H1 (cell line): ENCODE measurements at regions not wholly inside any gene's neighbourhood (a gene's known extent, or its start where the extent isn't known, plus 50 kb on each side); places are given as distances from the start of the nearest gene placed in this dataset.

ENCODE experiments used
- CTCF ChIA-PET: fragments of 300-600 bp; sonication (Branson Sonifier 250); formaldehyde crosslinking; loops from one replicate; lab custom pipeline; 2021; ENCODE audit not compliant: partially characterized antibody; lab: Charles Lee
- POLR2A ChIA-PET: fragments of 300-600 bp; sonication (Branson Sonifier 250); formaldehyde crosslinking; loops from one replicate; lab custom pipeline; 2021; ENCODE audit warnings: inconsistent platforms; ENCODE audit not compliant: partially characterized antibody; lab: Charles Lee
- DNase-seq, 2 experiments: peaks; one replicate each; pipeline versions ENCODE4 v3.0.0 to v3.0.0-alpha.2; 2010 to 2022; ENCODE audit warnings: low spot score in 2 of 2, low read depth in 1 of 2, mixed read lengths in 1 of 2
- FAIRE-seq: peaks from 2 replicates; lab custom pipeline; 2011; peaks lifted over from hg19 to GRCh38; lab: Jason Lieb, UNC
- H2AFZ ChIP-seq: 2 replicates; pipeline ENCODE4 v1.8.1; 2012; ENCODE audit warnings: low read length, inconsistent platforms
- H2AK5ac ChIP-seq: 2 replicates; pipeline ENCODE4 v1.6.1; 2013; ENCODE audit warnings: low read depth, low read length
- H2BK120ac ChIP-seq: replicated peaks from 2 replicates; pipeline ENCODE3; 2013; ENCODE audit warnings: low read depth, low read length, inconsistent platforms
- H2BK12ac ChIP-seq: 2 replicates; pipeline ENCODE4 v1.6.1; 2013; ENCODE audit warnings: low read depth, low read length
- H2BK15ac ChIP-seq: 2 replicates; pipeline ENCODE4 v1.6.1; 2013; ENCODE audit warnings: low read length
- H2BK20ac ChIP-seq: 2 replicates; pipeline ENCODE4 v1.6.1; 2013; ENCODE audit warnings: low read length
- H2BK5ac ChIP-seq: 2 replicates; pipeline ENCODE4 v1.6.1; 2013; ENCODE audit warnings: low read depth, low read length
- H3K14ac ChIP-seq: 2 replicates; pipeline ENCODE4 v1.6.1; 2013; ENCODE audit warnings: inconsistent platforms; ENCODE audit not compliant: insufficient read length
- H3K18ac ChIP-seq: 2 replicates; pipeline ENCODE4 v1.6.1; 2013; ENCODE audit warnings: low read length; ENCODE audit errors: extremely low read depth
- H3K23ac ChIP-seq: 2 replicates; pipeline ENCODE4 v1.6.1; 2013; ENCODE audit warnings: inconsistent platforms; ENCODE audit not compliant: insufficient read length
- H3K23me2 ChIP-seq: 2 replicates; pipeline ENCODE4 v1.6.1; 2013; ENCODE audit warnings: low read depth, low read length
- H3K27ac ChIP-seq: 2 replicates; pipeline ENCODE4 v1.6.1; 2011; ENCODE audit warnings: low read depth, low read length, inconsistent platforms
- H3K27me3 ChIP-seq, 4 experiments: replicated peaks in 1 of 4; 1 replicate in 1 of 4; 2 replicates in 3 of 4; pipeline versions ENCODE4 v1.6.1 to v1.8.1; 2011 to 2013; ENCODE audit warnings: low read length in 3 of 4, mild to moderate bottlenecking in 3 of 4, inconsistent platforms in 2 of 4, mixed read lengths in 2 of 4, moderate library complexity in 1 of 4; ENCODE audit not compliant: control insufficient read depth in 3 of 4, insufficient read depth in 3 of 4; ENCODE audit errors: extremely low read depth in 1 of 4
- H3K36me3 ChIP-seq, 4 experiments: 2 replicates each; pipeline versions ENCODE4 v1.6.1 to v1.8.1; 2011 to 2013; ENCODE audit warnings: mild to moderate bottlenecking in 4 of 4, low read length in 3 of 4, moderate library complexity in 2 of 4, control low read depth in 1 of 4, inconsistent platforms in 1 of 4; ENCODE audit not compliant: insufficient read depth in 4 of 4, control insufficient read depth in 2 of 4
- H3K4ac ChIP-seq: replicated peaks from 2 replicates; pipeline ENCODE3; 2013; ENCODE audit warnings: low read length, low read depth, mixed read lengths, inconsistent platforms; ENCODE audit not compliant: insufficient read length
- H3K4me1 ChIP-seq, 4 experiments: replicated peaks in 1 of 4; 1 replicate in 1 of 4; 2 replicates in 3 of 4; pipeline versions ENCODE4 v1.6.1 to v1.8.1; 2011 to 2013; ENCODE audit warnings: low read length in 3 of 4, inconsistent platforms in 2 of 4, mixed read lengths in 1 of 4; ENCODE audit not compliant: insufficient read depth in 4 of 4, control insufficient read depth in 3 of 4
- H3K4me2 ChIP-seq, 2 experiments: 2 replicates each; pipeline versions ENCODE4 v1.6.1 to v1.8.1; 2011 to 2013; ENCODE audit warnings: low read depth in 2 of 2, low read length in 2 of 2, control low read depth in 1 of 2, inconsistent platforms in 1 of 2, mild to moderate bottlenecking in 1 of 2; ENCODE audit not compliant: insufficient read depth in 1 of 2
- H3K4me3 ChIP-seq, 4 experiments: fragments of 200-600, 300-600 bp in 1 of 4; sonication (generic), shearing (Covaris generic), sonication (Bioruptor Twin) in 1 of 4; 2 replicates each; pipeline versions ENCODE4 v1.5.1 to v1.8.1; 2011 to 2016; ENCODE audit warnings: low read length in 4 of 4, low read depth in 3 of 4, control low read depth in 2 of 4, inconsistent platforms in 2 of 4, mild to moderate bottlenecking in 2 of 4, mixed read lengths in 1 of 4, moderate library complexity in 1 of 4; ENCODE audit not compliant: insufficient read depth in 2 of 4; ENCODE audit errors: extremely low read depth in 1 of 4
- H3K56ac ChIP-seq: replicated peaks from 2 replicates; pipeline ENCODE3; 2013; ENCODE audit warnings: low read depth, mild to moderate bottlenecking, mixed read lengths, low read length, inconsistent platforms; ENCODE audit not compliant: insufficient read length
- H3K79me1 ChIP-seq: 2 replicates; pipeline ENCODE4 v1.6.1; 2013; ENCODE audit warnings: low read depth, low read length, control low read depth
- H3K79me2 ChIP-seq, 2 experiments: 2 replicates each; pipeline versions ENCODE4 v1.6.1 to v1.8.1; 2012 to 2013; ENCODE audit warnings: low read length in 2 of 2, mild to moderate bottlenecking in 2 of 2, inconsistent platforms in 1 of 2; ENCODE audit not compliant: insufficient read depth in 2 of 2, control insufficient read depth in 1 of 2
- H3K9ac ChIP-seq, 4 experiments: replicated peaks in 1 of 4; 1 replicate in 1 of 4; 2 replicates in 3 of 4; pipeline versions ENCODE4 v1.6.1 to v1.8.1; 2011 to 2013; ENCODE audit warnings: low read depth in 3 of 4, low read length in 3 of 4, control low read depth in 2 of 4, mild to moderate bottlenecking in 2 of 4, moderate library complexity in 2 of 4, inconsistent platforms in 1 of 4; ENCODE audit errors: extremely low read depth in 1 of 4
- H3K9me3 ChIP-seq, 2 experiments: 2 replicates each; pipeline versions ENCODE4 v1.6.1 to v1.8.1; 2012 to 2013; ENCODE audit warnings: mild to moderate bottlenecking in 2 of 2, moderate library complexity in 2 of 2, control low read depth in 1 of 2, inconsistent platforms in 1 of 2, low read depth in 1 of 2, low read length in 1 of 2, mixed read lengths in 1 of 2; ENCODE audit not compliant: insufficient read depth in 2 of 2
- H4K20me1 ChIP-seq, 2 experiments: replicated peaks in 1 of 2; 2 replicates each; pipeline versions ENCODE3 to v1.8.1; 2011 to 2013; ENCODE audit warnings: inconsistent platforms in 2 of 2, low read length in 2 of 2, mild to moderate bottlenecking in 1 of 2; ENCODE audit not compliant: insufficient read depth in 2 of 2, control insufficient read depth in 1 of 2
- H4K5ac ChIP-seq: 2 replicates; pipeline ENCODE4 v1.6.1; 2013; ENCODE audit warnings: low read length, low read depth, mixed read lengths, inconsistent platforms; ENCODE audit not compliant: insufficient read length
- H4K8ac ChIP-seq: 2 replicates; pipeline ENCODE4 v1.8.0; 2013; ENCODE audit warnings: mild to moderate bottlenecking, moderate library complexity, low read length, inconsistent platforms; ENCODE audit not compliant: insufficient read depth; ENCODE audit errors: extremely low read depth
- H4K91ac ChIP-seq: replicated peaks from 2 replicates; pipeline ENCODE3; 2013; ENCODE audit warnings: low read length, mixed read lengths, inconsistent platforms; ENCODE audit not compliant: insufficient read length
- KDM1A ChIP-seq: fragments of 200-600, 300-600 bp; sonication (generic); IDR thresholded peaks from 2 replicates; pipeline ENCODE4 v1.7.1; 2016; ENCODE audit warnings: mild to moderate bottlenecking, low read length, borderline replicate concordance
- SIX5 ChIP-seq: IDR thresholded peaks from 2 replicates; pipeline ENCODE4 v1.6.1; 2011; ENCODE audit warnings: mild to moderate bottlenecking, low read depth, low read length
- TAF7 ChIP-seq: optimal IDR thresholded peaks from 2 replicates; pipeline ENCODE3; 2011; ENCODE audit warnings: low read depth, mild to moderate bottlenecking, inconsistent platforms, low read length, moderate library complexity, borderline replicate concordance
- WGBS, 2 experiments: shearing (Covaris generic) in 1 of 2; methylation state at CpG; one replicate each; pipeline versions ENCODE4 v1.1.6 to v1.1.7; 2013 to 2015; ENCODE audit warnings: low lambda C conversion rate in 2 of 2, mixed read lengths in 2 of 2, inconsistent platforms in 1 of 2, low coverage in 1 of 2, missing lambda C conversion rate in 1 of 2; ENCODE audit not compliant: insufficient replicate concordance in 2 of 2, insufficient coverage in 1 of 2, insufficient read length in 1 of 2; ENCODE audit errors: extremely low coverage in 1 of 2, missing lambda C conversion rate in 1 of 2; 5-methylcytosine and 5-hydroxymethylcytosine counted together

GRCh38 chr5:174953871-174954270 lies 229.5 kb downstream of the MSX2 start:
- H4K5ac ChIP-seq: no peak overlapping the region
- H3K18ac ChIP-seq: no peak overlapping the region
- no peaks in the 10 kb centered on the region for H3K36me3 ChIP-seq
- peaks cover 2% of the 10 kb centered on the region; the same call in 1 of the 2 replicates for H3K23me2 ChIP-seq
- H3K23ac ChIP-seq: no peak overlapping the region
- no peak for DNase-seq
- H4K91ac ChIP-seq: no peak overlapping the region
- no peak overlapping the region for H2AK5ac ChIP-seq
- no peaks in the 10 kb centered on the region for H3K79me2 ChIP-seq
- ChIA-PET POLR2A (no interaction called here), CTCF (interaction anchor here (0.6 to 1.8 kb wide), 4 partner anchors 44 to 506 kb away, joined by 3 to 4 read pairs (median 4); no protein-coding TSS in a partner anchor)
- H3K9ac ChIP-seq: no peak overlapping the region
- no peak overlapping the region for H2BK20ac ChIP-seq
- no peak overlapping the region for H2BK120ac ChIP-seq
- no peak overlapping the region for H3K27ac ChIP-seq
- H4K8ac ChIP-seq: no peak overlapping the region
- no peak overlapping the region for H2BK12ac ChIP-seq
- no peak for FAIRE-seq
- no peak overlapping the region for H3K4ac ChIP-seq
- H3K4me2 ChIP-seq: no peak overlapping the region
- H4K20me1 ChIP-seq: no peaks in the 10 kb centered on the region
- no peaks in the 10 kb centered on the region for H3K79me1 ChIP-seq
- no peaks in the 10 kb centered on the region for H3K4me1 ChIP-seq
- 0 out of 2 replicates have a peak overlapping the region, but pooled peaks have one; percentile 9 for H2BK15ac ChIP-seq
- H3K14ac ChIP-seq: no peak overlapping the region
- H2BK5ac ChIP-seq: no peak overlapping the region
- no peaks in the 10 kb centered on the region for H3K9me3 ChIP-seq
- no peak for TF ChIP-seq KDM1A
- no peak for TF ChIP-seq TAF7
- TF ChIP-seq SIX5: no peak
- WGBS, 2 experiments: 92% methylated on average over 6 of the region's 6 CpGs; no CpG with 5 or more reads in 1 of the 2 experiments
- no peaks in the 10 kb centered on the region; a peak in 1 of 7 replicates for H3K27me3 ChIP-seq
- no peak overlapping the region for H3K4me3 ChIP-seq
- no peak overlapping the region for H3K56ac ChIP-seq
- H2AFZ ChIP-seq: no peak overlapping the region
